ENCODE measurements at regions not wholly inside any gene's neighbourhood (a gene's known extent, or its start where the extent isn't known, plus 50 kb on each side); places are given as distances from the start of the nearest gene placed in this dataset.
A peak's percentile ranks its signal among the peaks of the same experiment; 100 is the strongest.

- intact Hi-C loops (cut with DNase I): loop anchor here (10.0 kb wide), 2 partner anchors 311 to 441 kb away; no protein-coding TSS in a partner anchor
- TF ChIP-seq EP300 (IDR thresholded peaks at IDR 0.05) (no peak), POLR2A (IDR thresholded peaks at IDR 0.05) (no peak), POLR2AphosphoS5 (IDR thresholded peaks at IDR 0.05) (no peak)
- TF ChIP-seq, protein P1, sequence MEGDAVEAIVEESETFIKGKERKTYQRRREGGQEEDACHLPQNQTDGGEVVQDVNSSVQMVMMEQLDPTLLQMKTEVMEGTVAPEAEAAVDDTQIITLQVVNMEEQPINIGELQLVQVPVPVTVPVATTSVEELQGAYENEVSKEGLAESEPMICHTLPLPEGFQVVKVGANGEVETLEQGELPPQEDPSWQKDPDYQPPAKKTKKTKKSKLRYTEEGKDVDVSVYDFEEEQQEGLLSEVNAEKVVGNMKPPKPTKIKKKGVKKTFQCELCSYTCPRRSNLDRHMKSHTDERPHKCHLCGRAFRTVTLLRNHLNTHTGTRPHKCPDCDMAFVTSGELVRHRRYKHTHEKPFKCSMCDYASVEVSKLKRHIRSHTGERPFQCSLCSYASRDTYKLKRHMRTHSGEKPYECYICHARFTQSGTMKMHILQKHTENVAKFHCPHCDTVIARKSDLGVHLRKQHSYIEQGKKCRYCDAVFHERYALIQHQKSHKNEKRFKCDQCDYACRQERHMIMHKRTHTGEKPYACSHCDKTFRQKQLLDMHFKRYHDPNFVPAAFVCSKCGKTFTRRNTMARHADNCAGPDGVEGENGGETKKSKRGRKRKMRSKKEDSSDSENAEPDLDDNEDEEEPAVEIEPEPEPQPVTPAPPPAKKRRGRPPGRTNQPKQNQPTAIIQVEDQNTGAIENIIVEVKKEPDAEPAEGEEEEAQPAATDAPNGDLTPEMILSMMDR (IDR thresholded peaks at IDR 0.05): peak in 3 of 4 experiments; percentile 54 to 61 (median 59)
- Histone ChIP-seq H3K4me1 (no peaks in the 10 kb centered on the region), H3K4me3 (no peak overlapping the region), H3K27ac (no peak overlapping the region), H3K9me3 (no peaks in the 10 kb centered on the region), H3K36me3 (no peaks in the 10 kb centered on the region), H3K27me3 (no peaks in the 10 kb centered on the region)
- DNase-seq: no peak
- 9 to 16% methylated on average over 6 of the region's 6 CpGs for WGBS, 2 donors
Observed at GRCh38 chr1:91166106-91166712, 144.4 kb upstream of the ZNF644 start.

DNA sequence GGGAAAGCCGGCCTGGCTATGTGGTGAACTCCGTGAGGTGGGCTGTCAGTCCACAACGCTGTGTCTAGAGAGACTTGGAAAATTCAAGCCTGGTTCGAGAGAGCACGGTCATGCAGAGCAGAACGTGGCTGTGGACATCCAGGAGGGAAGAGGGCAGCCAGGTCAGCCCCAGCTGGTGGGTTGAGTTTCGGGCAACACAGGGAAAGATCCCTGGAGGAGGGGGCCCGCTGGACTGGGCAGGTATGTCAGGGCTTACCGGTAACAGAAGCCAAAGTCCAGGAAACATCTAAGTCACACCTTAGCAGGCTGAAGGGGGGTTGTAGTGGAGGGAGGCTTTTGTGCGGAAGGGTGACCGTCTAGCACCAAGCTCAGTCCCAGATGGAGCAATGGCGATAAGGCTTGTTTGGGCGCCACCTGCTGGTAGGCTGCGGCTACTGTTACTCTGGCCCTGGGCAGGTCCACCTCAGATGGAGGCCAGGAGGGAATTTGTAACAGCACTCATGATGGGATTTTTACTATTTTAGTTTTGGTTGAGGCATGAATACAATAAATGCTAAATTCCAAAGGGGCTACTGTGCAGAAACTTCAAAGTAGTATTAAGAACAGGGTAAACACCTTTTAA is 143.3 kb upstream of the ZNF644 start:
- TF ChIP-seq EP300 (IDR thresholded peaks at IDR 0.05): no peak
- TF ChIP-seq, protein P1 (IDR thresholded peaks at IDR 0.05): peak; percentile 60 to 87 (median 78)
- no peak overlapping the region for H3K27ac ChIP-seq
- intact Hi-C loops (cut with DNase I): loop anchor here (2.0 to 10.0 kb wide), 3 partner anchors 310 to 586 kb away; no protein-coding TSS in a partner anchor
- H3K4me3 ChIP-seq: no peak overlapping the region
- DNase-seq: peak; percentile 78
- no peaks in the 10 kb centered on the region for H3K9me3 ChIP-seq
- H3K27me3 ChIP-seq: no peaks in the 10 kb centered on the region
- no peaks in the 10 kb centered on the region for H3K4me1 ChIP-seq
- WGBS, 2 donors: 36 to 44% methylated on average over 14 of the region's 14 CpGs
- no peaks in the 10 kb centered on the region for H3K36me3 ChIP-seq

DNA sequence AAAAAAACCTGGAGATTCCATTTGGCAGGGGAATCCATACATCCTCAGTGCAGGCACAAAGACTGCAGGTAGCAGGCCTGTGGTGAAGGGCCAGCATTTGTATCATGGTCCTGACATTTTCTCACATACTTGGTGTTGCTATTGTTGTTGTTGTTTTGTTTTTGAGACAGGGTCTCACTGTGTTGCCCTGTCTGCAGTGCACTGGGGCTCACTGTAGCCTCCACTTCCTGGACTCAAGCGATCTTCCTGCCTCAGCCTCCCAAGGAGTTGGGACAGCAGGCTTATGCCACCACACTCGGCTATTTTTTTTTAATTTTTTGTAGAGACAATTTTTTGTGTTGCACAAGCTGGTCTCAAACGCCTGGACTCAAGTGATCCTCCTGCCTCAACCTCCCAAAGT is 140.8 kb upstream of the ZNF644 start:
- 93 to 94% methylated on average over 3 of the region's 3 CpGs for WGBS, 2 donors
- no peaks in the 10 kb centered on the region for H3K4me1 ChIP-seq
- no peaks in the 10 kb centered on the region for H3K9me3 ChIP-seq
- TF ChIP-seq POLR2AphosphoS5 (IDR thresholded peaks at IDR 0.05) (no peak), EP300 (IDR thresholded peaks at IDR 0.05) (no peak), POLR2A (IDR thresholded peaks at IDR 0.05) (no peak)
- TF ChIP-seq, protein P1 (IDR thresholded peaks at IDR 0.05): no peak
- no peaks in the 10 kb centered on the region for H3K27me3 ChIP-seq
- no peak overlapping the region for H3K27ac ChIP-seq
- no peak for DNase-seq
- no peak overlapping the region for H3K4me3 ChIP-seq
- intact Hi-C loops (cut with DNase I): loop anchor here (10.0 kb wide), 2 partner anchors 308 to 438 kb away; no protein-coding TSS in a partner anchor
- no peaks in the 10 kb centered on the region for H3K36me3 ChIP-seq

GRCh38 chr1:91161749-91162148 is 139.9 kb upstream of the ZNF644 start:
- Histone ChIP-seq H3K4me1 (no peaks in the 10 kb centered on the region), H3K9me3 (no peaks in the 10 kb centered on the region), H3K4me3 (no peak overlapping the region), H3K36me3 (no peaks in the 10 kb centered on the region), H3K27ac (no peak overlapping the region), H3K27me3 (no peaks in the 10 kb centered on the region)
- intact Hi-C loops (cut with DNase I): loop anchor here (10.0 kb wide), 2 partner anchors 307 to 437 kb away; no protein-coding TSS in a partner anchor
- TF ChIP-seq POLR2A (IDR thresholded peaks at IDR 0.05) (no peak), POLR2AphosphoS5 (IDR thresholded peaks at IDR 0.05) (no peak), EP300 (IDR thresholded peaks at IDR 0.05) (no peak)
- TF ChIP-seq, protein P1 (IDR thresholded peaks at IDR 0.05): no peak
- 45 to 62% methylated on average over 4 of the region's 4 CpGs for whole genome bisulfite sequencing, 2 donors
- no peak for DNase-seq
